Endodermal cell (in vitro differentiated cells): ENCODE measurements at regions not wholly inside any gene's neighbourhood (a gene's known extent, or its start where the extent isn't known, plus 50 kb on each side); places are given as distances from the start of the nearest gene placed in this dataset.

Source experiments
- DNase-seq: peaks from one replicate; pipeline ENCODE4 v3.0.0-alpha.2; 2017
- H3K27ac ChIP-seq: 2 replicates; pipeline ENCODE4 v1.5.1; 2013; ENCODE audit warnings: mild to moderate bottlenecking, low read depth, low read length, moderate library complexity
- H3K27me3 ChIP-seq: 2 replicates; pipeline ENCODE4 v1.6.1; 2013; ENCODE audit warnings: mild to moderate bottlenecking, low read length, moderate library complexity; ENCODE audit not compliant: insufficient read depth, control insufficient read depth, poor library complexity, severe bottlenecking
- H3K36me3 ChIP-seq: 2 replicates; pipeline ENCODE4 v1.7.0; 2013; ENCODE audit warnings: mild to moderate bottlenecking, low read length, moderate library complexity; ENCODE audit not compliant: control insufficient read depth, insufficient read depth
- H3K4me1 ChIP-seq: one replicate; pipeline ENCODE4 v1.7.0; 2013; ENCODE audit warnings: low read length; ENCODE audit not compliant: control insufficient read depth, insufficient read depth
- H3K4me3 ChIP-seq: 2 replicates; pipeline ENCODE4 v1.5.1; 2013; ENCODE audit warnings: mild to moderate bottlenecking, low read length, moderate library complexity
- H3K9ac ChIP-seq: 2 replicates; pipeline ENCODE4 v1.6.1; 2013; ENCODE audit warnings: mild to moderate bottlenecking, low read length, moderate library complexity; ENCODE audit not compliant: poor library complexity, severe bottlenecking; ENCODE audit errors: extremely low read depth
- H3K9me3 ChIP-seq: 2 replicates; pipeline ENCODE4 v1.6.1; 2013; ENCODE audit warnings: mild to moderate bottlenecking, low read length, moderate library complexity; ENCODE audit not compliant: control insufficient read depth
- H3K27ac Mint-ChIP-seq: 2 replicates; pipeline ENCODE4 v1.8.0; 2020; ENCODE audit warnings: mixed read lengths
- H3K27me3 Mint-ChIP-seq: 2 replicates; pipeline ENCODE4 v1.8.0; 2021; ENCODE audit warnings: mild to moderate bottlenecking, mixed read lengths; ENCODE audit not compliant: insufficient read depth
- H3K36me3 Mint-ChIP-seq: 2 replicates; pipeline ENCODE4 v1.8.0; 2020; ENCODE audit warnings: low read depth, mixed read lengths
- H3K4me1 Mint-ChIP-seq: 2 replicates; pipeline ENCODE4 v1.8.0; 2020; ENCODE audit warnings: mixed read lengths
- H3K4me3 Mint-ChIP-seq: 2 replicates; pipeline ENCODE4 v1.8.0; 2020; ENCODE audit warnings: mild to moderate bottlenecking, moderate library complexity, mixed read lengths
- H3K9me3 Mint-ChIP-seq: 2 replicates; pipeline ENCODE4 v1.8.0; 2020; ENCODE audit warnings: mild to moderate bottlenecking, mixed read lengths
- CTCF ChIP-seq: fragments of 200-600 bp; sonication (generic); conservative IDR thresholded peaks from 2 replicates; pipeline ENCODE4 v1.5.0; 2021; ENCODE audit warnings: antibody characterized with exemption, mild to moderate bottlenecking
- WGBS, 2 experiments: methylation state at CpG; one replicate each; pipeline versions ENCODE4 v1.1.5 to v1.1.7; 2013; ENCODE audit warnings: missing lambda C conversion rate in 2 of 2, mixed read lengths in 1 of 2; ENCODE audit not compliant: insufficient coverage in 1 of 2, insufficient read length in 1 of 2; 5-methylcytosine and 5-hydroxymethylcytosine counted together

DNA sequence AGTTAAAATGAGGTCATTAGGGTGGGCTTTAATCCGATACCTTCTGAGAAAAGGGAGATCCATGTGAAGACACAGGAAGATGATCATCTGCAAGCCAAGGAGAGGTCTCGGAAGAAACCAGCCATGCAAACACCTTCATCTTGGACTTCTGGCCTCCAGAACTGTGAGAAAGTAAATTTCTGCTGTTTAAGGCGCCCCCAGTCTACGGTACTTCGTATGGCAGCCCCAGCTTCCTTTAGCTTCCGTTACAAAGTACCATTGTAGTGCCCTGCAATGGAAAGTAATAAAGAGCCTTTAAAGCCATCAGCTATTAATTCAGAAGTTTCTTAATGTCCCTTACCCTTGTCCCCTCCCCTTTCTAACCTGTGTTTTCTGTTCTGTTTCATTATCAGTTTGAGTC, 308.1 kb downstream of the AACS start:
- Histone ChIP-seq H3K9ac (no peak overlapping the region), H3K4me1 (no peaks in the 10 kb centered on the region), H3K27ac (no peak overlapping the region), H3K4me3 (no peak overlapping the region), H3K9me3 (no peaks in the 10 kb centered on the region), H3K27me3 (no peaks in the 10 kb centered on the region), H3K36me3 (no peaks in the 10 kb centered on the region)
- H3K4me1 Mint-ChIP-seq = no peaks in the 10 kb centered on the region
- no peaks in the 10 kb centered on the region for H3K27me3 Mint-ChIP-seq
- no peaks in the 10 kb centered on the region for H3K36me3 Mint-ChIP-seq
- no peak overlapping the region for H3K27ac Mint-ChIP-seq
- no peak for DNase-seq
- TF ChIP-seq CTCF = peak; percentile 57
- no peaks in the 10 kb centered on the region for H3K9me3 Mint-ChIP-seq
- no peak overlapping the region for H3K4me3 Mint-ChIP-seq
- whole genome bisulfite sequencing, 2 experiments = 88 to 90% methylated on average over 4 to 6 of the region's 6 CpGs

- H3K27ac Mint-ChIP-seq = no peak overlapping the region
- no peaks in the 10 kb centered on the region for H3K27me3 ChIP-seq
- H3K4me3 ChIP-seq = no peak overlapping the region
- TF ChIP-seq CTCF = no peak
- no peak overlapping the region for H3K4me3 Mint-ChIP-seq
- H3K9me3 Mint-ChIP-seq = no peaks in the 10 kb centered on the region
- no peaks in the 10 kb centered on the region for H3K4me1 ChIP-seq
- 86 to 96% methylated on average over 3 to 6 of the region's 6 CpGs for WGBS, 2 experiments
- no peak for DNase-seq
- no peak overlapping the region for H3K9ac ChIP-seq
- no peaks in the 10 kb centered on the region for H3K27me3 Mint-ChIP-seq
- H3K4me1 Mint-ChIP-seq = no peaks in the 10 kb centered on the region
- H3K9me3 ChIP-seq = no peaks in the 10 kb centered on the region
- H3K27ac ChIP-seq = no peak overlapping the region
- no peaks in the 10 kb centered on the region for H3K36me3 Mint-ChIP-seq
- H3K36me3 ChIP-seq = no peaks in the 10 kb centered on the region
These were observed 311.2 kb downstream of the AACS start for GRCh38 chr12:125376422-125376821.

DNA sequence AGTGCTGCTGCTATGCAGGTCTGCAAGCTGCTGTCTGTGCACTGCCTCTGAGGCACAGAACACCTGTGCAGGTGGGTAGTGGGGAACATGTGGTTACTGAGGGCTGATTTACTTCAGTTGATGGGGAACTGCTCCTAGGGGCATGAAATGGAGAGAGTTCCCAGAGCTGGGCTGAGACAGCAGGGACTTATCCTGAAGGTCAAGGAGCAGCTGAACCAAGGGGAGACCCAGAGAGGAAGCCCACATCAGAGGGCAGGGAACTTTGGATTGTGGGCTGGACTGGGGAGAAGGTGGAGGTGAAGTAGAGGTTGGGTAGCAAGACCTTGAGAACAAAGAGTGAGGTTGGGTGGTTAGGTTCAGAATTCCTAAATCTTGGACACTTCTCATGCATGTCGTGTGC, 311.9 kb downstream of the AACS start:
- Mint-ChIP-seq H3K4me3 (no peak overlapping the region), H3K9me3 (no peaks in the 10 kb centered on the region), H3K36me3 (no peaks in the 10 kb centered on the region), H3K27me3 (no peaks in the 10 kb centered on the region), H3K27ac (no peak overlapping the region), H3K4me1 (no peaks in the 10 kb centered on the region)
- TF ChIP-seq CTCF = no peak
- WGBS, 2 experiments = 80 to 100% methylated on average over 1 of the region's 1 CpG
- Histone ChIP-seq H3K27ac (no peak overlapping the region), H3K27me3 (no peaks in the 10 kb centered on the region), H3K9me3 (no peaks in the 10 kb centered on the region), H3K36me3 (no peaks in the 10 kb centered on the region), H3K9ac (no peak overlapping the region), H3K4me3 (no peak overlapping the region), H3K4me1 (no peaks in the 10 kb centered on the region)
- DNase-seq = no peak
